Body of pancreas (tissue), 4 donors: ENCODE measurements at regions not wholly inside any gene's neighbourhood (a gene's known extent, or its start where the extent isn't known, plus 50 kb on each side); places are given as distances from the start of the nearest gene placed in this dataset.

Experiments used
- ATAC-seq: fragments of 150-250 bp; one replicate; pipeline ENCODE4 v1.9.1; 2016
- DNase-seq, 4 donors: peaks; one replicate each; pipeline ENCODE4 v3.0.0-alpha.2; 2019
- H3K27ac ChIP-seq, 4 donors: fragments of 200-600 bp; sonication (generic); 1 replicate in 3 of 4; 2 replicates in 1 of 4; pipeline versions ENCODE4 v1.5.1 to v1.6.1; 2016 to 2019; ENCODE audit warnings: mild to moderate bottlenecking in 1 of 4, mixed read lengths in 1 of 4, moderate library complexity in 1 of 4
- H3K27me3 ChIP-seq, 2 donors: fragments of 200-600 bp; sonication (generic); one replicate each; pipeline ENCODE4 v1.6.0; 2016; ENCODE audit warnings: mild to moderate bottlenecking in 1 of 2
- H3K36me3 ChIP-seq, 2 donors: fragments of 200-600 bp; sonication (generic); replicated peaks in 1 of 2; 2 replicates each; pipeline ENCODE4 v1.5.1; 2016; ENCODE audit warnings: low read depth in 2 of 2; ENCODE audit not compliant: insufficient read depth in 1 of 2
- H3K4me1 ChIP-seq: fragments of 200-600 bp; sonication (generic); one replicate; pipeline ENCODE4 v1.6.0; 2016
- H3K4me3 ChIP-seq, 2 donors: fragments of 200-600 bp; sonication (generic); 1 replicate in 1 of 2; 2 replicates in 1 of 2; pipeline ENCODE4 v1.5.1; 2016 to 2019
- H3K9me3 ChIP-seq, 3 donors: fragments of 200-600 bp; sonication (generic); 1 replicate in 2 of 3; 2 replicates in 1 of 3; pipeline ENCODE4 v1.5.1; 2016
- CTCF ChIP-seq, 7 experiments: fragments of 450-650 bp in 4 of 7; fragments of 200-600 bp in 3 of 7; sonication (generic) in 3 of 7; IDR thresholded peaks; one replicate each; pipeline ENCODE4 v1.5.1; 2016 to 2019; ENCODE audit warnings: antibody characterized with exemption in 7 of 7
- POLR2A ChIP-seq, 3 donors: fragments of 450-650 bp; IDR thresholded peaks; one replicate each; pipeline ENCODE4 v1.6.1; 2016; ENCODE audit warnings: antibody characterized with exemption in 3 of 3, mild to moderate bottlenecking in 2 of 3
- WGBS, 2 donors: methylation state at CpG; one replicate each; pipeline ENCODE4 v1.1.5; 2017; 5-methylcytosine and 5-hydroxymethylcytosine counted together
- intact Hi-C: fragments of 100-400 bp; cut with DNase I; formaldehyde crosslinking; loops from one replicate; pipeline ENCODE4 v1.15.1; 2023

GRCh38 chr1:163864207-163864606 lies 542.5 kb downstream of the NUF2 start:
- H3K27ac ChIP-seq = no peak overlapping the region
- 78 to 82% methylated on average over 1 of the region's 1 CpG for WGBS, 2 donors
- no peaks in the 10 kb centered on the region for H3K4me1 ChIP-seq
- TF ChIP-seq POLR2A (IDR thresholded peaks at IDR 0.05) = no peak
- TF ChIP-seq CTCF (IDR thresholded peaks at IDR 0.05) = no peak
- intact Hi-C loops = no loop called here
- DNase-seq = no peak
- ATAC-seq = no peak
- H3K9me3 ChIP-seq = peaks cover 0 to 6% (median 0%) of the 10 kb centered on the region in 3 donors
- H3K36me3 ChIP-seq = no peaks in the 10 kb centered on the region
- H3K4me3 ChIP-seq = no peak overlapping the region
- H3K27me3 ChIP-seq = no peaks in the 10 kb centered on the region

DNA sequence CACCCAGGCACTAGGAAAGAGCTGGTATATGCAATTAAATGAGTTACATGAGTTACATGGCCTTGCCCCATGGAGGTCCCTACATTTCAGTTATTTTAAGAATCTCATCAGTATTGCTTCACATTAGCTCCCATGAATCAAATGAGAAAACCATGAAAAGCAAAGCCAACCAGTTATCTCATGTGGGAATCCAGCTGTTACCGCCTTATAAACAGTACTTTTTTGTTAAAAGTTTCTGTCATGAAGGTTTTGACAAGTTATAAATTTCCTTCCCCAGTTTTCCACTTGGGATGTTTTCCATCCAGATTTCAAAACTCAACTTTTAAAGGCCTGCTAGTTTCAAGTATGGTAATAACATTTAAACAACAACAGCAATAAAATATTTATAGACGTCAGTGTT lies 544.8 kb downstream of the NUF2 start:
- peaks cover 0 to 6% (median 0%) of the 10 kb centered on the region in 3 donors for H3K9me3 ChIP-seq
- ATAC-seq (no peak), DNase-seq (no peak)
- TF ChIP-seq POLR2A (IDR thresholded peaks at IDR 0.05) (no peak), CTCF (IDR thresholded peaks at IDR 0.05) (no peak)
- intact Hi-C loops = no loop called here
- no peak overlapping the region for H3K4me3 ChIP-seq
- H3K36me3 ChIP-seq = no peaks in the 10 kb centered on the region
- no peaks in the 10 kb centered on the region for H3K27me3 ChIP-seq
- H3K27ac ChIP-seq = no peak overlapping the region
- H3K4me1 ChIP-seq = no peaks in the 10 kb centered on the region
- WGBS, 2 donors = 68 to 75% methylated on average over 2 of the region's 2 CpGs

DNA sequence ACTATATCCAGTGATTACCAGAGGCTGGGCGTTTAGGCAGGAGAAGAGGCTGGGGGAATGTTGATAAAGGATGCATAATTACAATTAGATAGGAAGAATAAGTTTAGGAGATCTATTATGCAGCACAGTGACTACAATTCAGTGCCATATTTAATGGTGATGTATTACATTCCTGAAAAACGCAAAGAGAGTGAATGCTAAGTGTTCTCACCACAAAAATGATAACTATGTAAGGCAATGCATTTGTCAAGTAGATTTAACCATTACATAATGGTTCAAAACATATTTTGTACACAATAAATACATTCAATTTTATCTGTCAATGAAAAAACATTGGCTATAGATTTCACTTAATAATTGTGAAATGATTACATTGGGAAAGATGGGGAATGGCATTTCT lies 548.9 kb downstream of the NUF2 start:
- intact Hi-C loops = no loop called here
- Histone ChIP-seq H3K9me3 (peaks cover 0 to 6% (median 0%) of the 10 kb centered on the region in 3 donors), H3K4me1 (no peaks in the 10 kb centered on the region), H3K27ac (no peak overlapping the region), H3K4me3 (no peak overlapping the region), H3K27me3 (no peaks in the 10 kb centered on the region), H3K36me3 (no peaks in the 10 kb centered on the region)
- ATAC-seq (no peak), DNase-seq (no peak)
- TF ChIP-seq POLR2A (IDR thresholded peaks at IDR 0.05) (no peak), CTCF (IDR thresholded peaks at IDR 0.05) (no peak)
- 26 to 31% methylated on average over 2 of the region's 2 CpGs for WGBS, 2 donors

- H3K27ac ChIP-seq = no peak overlapping the region
- no peaks in the 10 kb centered on the region for H3K36me3 ChIP-seq
- H3K4me1 ChIP-seq = no peaks in the 10 kb centered on the region
- H3K4me3 ChIP-seq = no peak overlapping the region
- WGBS, 2 donors = 44 to 69% methylated on average over 4 of the region's 4 CpGs
- DNase-seq (no peak), ATAC-seq (no peak)
- intact Hi-C loops = no loop called here
- H3K27me3 ChIP-seq = no peaks in the 10 kb centered on the region
- TF ChIP-seq POLR2A (IDR thresholded peaks at IDR 0.05) (no peak), CTCF (IDR thresholded peaks at IDR 0.05) (no peak)
- H3K9me3 ChIP-seq = peaks cover 0 to 6% (median 0%) of the 10 kb centered on the region in 3 donors
Observed at GRCh38 chr1:163872067-163872466, 550.3 kb downstream of the NUF2 start.

GRCh38 chr1:163874070-163874469 lies 552.3 kb downstream of the NUF2 start:
- no peak overlapping the region for H3K4me3 ChIP-seq
- no peak overlapping the region for H3K27ac ChIP-seq
- no peaks in the 10 kb centered on the region for H3K4me1 ChIP-seq
- no peaks in the 10 kb centered on the region for H3K27me3 ChIP-seq
- ATAC-seq (no peak), DNase-seq (no peak)
- no peak for TF ChIP-seq POLR2A (IDR thresholded peaks at IDR 0.05)
- TF ChIP-seq CTCF (IDR thresholded peaks at IDR 0.05) = peak in 3 of 7 experiments; percentile 7 to 28 (median 24)
- H3K36me3 ChIP-seq = no peaks in the 10 kb centered on the region
- no peaks in the 10 kb centered on the region for H3K9me3 ChIP-seq
- intact Hi-C loops = no loop called here
- WGBS, 2 donors = 45 to 63% methylated on average over 1 of the region's 1 CpG
